GM18858 (cell line): ENCODE measurements at regions not wholly inside any gene's neighbourhood (a gene's known extent, or its start where the extent isn't known, plus 50 kb on each side); places are given as distances from the start of the nearest gene placed in this dataset.
A peak's percentile ranks its signal among the peaks of the same experiment; 100 is the strongest.
"Not testable (repeated sequence)": the region's sequence is repeated elsewhere in the genome, so short reads cannot be mapped to it uniquely, and the experiment has no call there.

Source experiments
- ATAC-seq: cut with Tn5 transposase; IDR thresholded peaks from one replicate; pipeline ENCODE4 v1.9.1; 2021; ENCODE audit not compliant: unreplicated experiment

- ATAC-seq = no peak
These were observed 169.4 kb upstream of the FANCL start for GRCh38 chr2:58410549-58410948.

- no peak for ATAC-seq
These were observed 166.4 kb upstream of the FANCL start for GRCh38 chr2:58407487-58407886.

- no peak for ATAC-seq
These were observed 164.2 kb upstream of the FANCL start for GRCh38 chr2:58405341-58405740.

- no peak for ATAC-seq
These were observed 160.8 kb upstream of the FANCL start for GRCh38 chr2:58401936-58402335.

GRCh38 chr2:58398406-58398805 lies 157.3 kb upstream of the FANCL start:
- no peak for ATAC-seq

- no peak for ATAC-seq
These were observed 146.6 kb upstream of the FANCL start for GRCh38 chr2:58387701-58388100.

- not testable (repeated sequence) for ATAC-seq
These were observed 145.8 kb upstream of the FANCL start for GRCh38 chr2:58386904-58387303.

- ATAC-seq = no peak
These were observed 137.0 kb upstream of the FANCL start for GRCh38 chr2:58378152-58378551.

GRCh38 chr2:58377181-58377580 lies 136.1 kb upstream of the FANCL start:
- no peak for ATAC-seq

- ATAC-seq = peak; percentile 73
These were observed 135.5 kb upstream of the FANCL start for GRCh38 chr2:58376592-58376991.

GRCh38 chr2:58369594-58369993 lies 128.5 kb upstream of the FANCL start:
- no peak for ATAC-seq

GRCh38 chr2:58364098-58364497 lies 123.0 kb upstream of the FANCL start:
- ATAC-seq = no peak

GRCh38 chr2:58358026-58358425 lies 116.9 kb upstream of the FANCL start:
- ATAC-seq = no peak

- no peak for ATAC-seq
These were observed 116.4 kb upstream of the FANCL start for GRCh38 chr2:58357521-58357920.

- ATAC-seq = no peak
These were observed 113.1 kb upstream of the FANCL start for GRCh38 chr2:58354230-58354629.

- ATAC-seq = peak; percentile 91
These were observed 109.4 kb upstream of the FANCL start for GRCh38 chr2:58350484-58350883.

GRCh38 chr2:58347810-58348209 lies 106.7 kb upstream of the FANCL start:
- no peak for ATAC-seq

- no peak for ATAC-seq
These were observed 99.9 kb upstream of the FANCL start for GRCh38 chr2:58341047-58341446.

GRCh38 chr2:58339548-58340243 lies 98.6 kb upstream of the FANCL start:
- ATAC-seq = no peak

- ATAC-seq = no peak
These were observed 95.3 kb upstream of the FANCL start for GRCh38 chr2:58336416-58336815.

- no peak for ATAC-seq
These were observed 93.3 kb upstream of the FANCL start for GRCh38 chr2:58334414-58334813.

GRCh38 chr2:58325296-58325895 lies 84.3 kb upstream of the FANCL start:
- not testable (repeated sequence) for ATAC-seq

GRCh38 chr2:58319481-58319880 lies 78.4 kb upstream of the FANCL start:
- ATAC-seq = no peak
